HFFc6 (cell line): ENCODE measurements at regions not wholly inside any gene's neighbourhood (a gene's known extent, or its start where the extent isn't known, plus 50 kb on each side); places are given as distances from the start of the nearest gene placed in this dataset.

Experiments used
- DNase-seq: peaks from one replicate; pipeline ENCODE4 v3.0.0-alpha.2; 2018
- H3K27ac Mint-ChIP-seq: 2 replicates; pipeline ENCODE4 v1.8.0; 2020; ENCODE audit warnings: mild to moderate bottlenecking, mixed read lengths
- H3K27me3 Mint-ChIP-seq: 2 replicates; pipeline ENCODE4 v1.8.0; 2021; ENCODE audit warnings: mild to moderate bottlenecking, moderate library complexity, mixed read lengths; ENCODE audit not compliant: insufficient read depth
- H3K36me3 Mint-ChIP-seq: 2 replicates; pipeline ENCODE4 v1.8.0; 2021; ENCODE audit warnings: low read depth, mixed read lengths
- H3K4me1 Mint-ChIP-seq: 2 replicates; pipeline ENCODE4 v1.8.0; 2020; ENCODE audit warnings: low read depth, mixed read lengths
- H3K4me3 Mint-ChIP-seq: 2 replicates; pipeline ENCODE4 v1.8.0; 2020; ENCODE audit warnings: mild to moderate bottlenecking, moderate library complexity, mixed read lengths
- H3K9me3 Mint-ChIP-seq: 2 replicates; pipeline ENCODE4 v1.8.0; 2020; ENCODE audit warnings: mild to moderate bottlenecking, mixed read lengths
- CTCF ChIP-seq: fragments of 200-600 bp; sonication (generic); IDR thresholded peaks from 2 replicates; pipeline ENCODE4 v1.5.0; 2021; ENCODE audit warnings: antibody characterized with exemption, mild to moderate bottlenecking

GRCh38 chr3:77868725-77869124 lies 828.8 kb downstream of the ROBO2 start:
- Mint-ChIP-seq H3K27me3 (no peaks in the 10 kb centered on the region), H3K9me3 (peaks cover 6% of the 10 kb centered on the region), H3K4me1 (no peaks in the 10 kb centered on the region), H3K4me3 (no peak overlapping the region), H3K36me3 (no peaks in the 10 kb centered on the region; the same call in 1 of the 2 replicates), H3K27ac (no peak overlapping the region)
- no peak for DNase-seq
- TF ChIP-seq CTCF = no peak

- no peak for DNase-seq
- no peak overlapping the region for H3K27ac Mint-ChIP-seq
- H3K9me3 Mint-ChIP-seq = peaks cover 4% of the 10 kb centered on the region
- no peaks in the 10 kb centered on the region for H3K4me1 Mint-ChIP-seq
- no peak for TF ChIP-seq CTCF
- no peaks in the 10 kb centered on the region for H3K27me3 Mint-ChIP-seq
- H3K4me3 Mint-ChIP-seq = no peak overlapping the region
- H3K36me3 Mint-ChIP-seq = no peaks in the 10 kb centered on the region; the same call in 1 of the 2 replicates
Observed at GRCh38 chr3:77869423-77869822, 829.5 kb downstream of the ROBO2 start.

GRCh38 chr3:77871436-77871835 lies 831.5 kb downstream of the ROBO2 start:
- Mint-ChIP-seq H3K4me1 (no peaks in the 10 kb centered on the region), H3K4me3 (no peak overlapping the region), H3K36me3 (no peaks in the 10 kb centered on the region; the same call in 1 of the 2 replicates), H3K9me3 (peaks cover 4% of the 10 kb centered on the region), H3K27me3 (no peaks in the 10 kb centered on the region), H3K27ac (no peak overlapping the region)
- TF ChIP-seq CTCF = no peak
- no peak for DNase-seq

- Mint-ChIP-seq H3K36me3 (no peaks in the 10 kb centered on the region; the same call in 1 of the 2 replicates), H3K9me3 (peaks cover 4% of the 10 kb centered on the region), H3K27ac (no peak overlapping the region), H3K27me3 (no peaks in the 10 kb centered on the region), H3K4me3 (no peak overlapping the region), H3K4me1 (no peaks in the 10 kb centered on the region)
- no peak for TF ChIP-seq CTCF
- DNase-seq = no peak
Observed at GRCh38 chr3:77873598-77873997, 833.7 kb downstream of the ROBO2 start.

- H3K4me1 Mint-ChIP-seq = no peaks in the 10 kb centered on the region
- no peak overlapping the region for H3K27ac Mint-ChIP-seq
- H3K36me3 Mint-ChIP-seq = no peaks in the 10 kb centered on the region
- H3K27me3 Mint-ChIP-seq = no peaks in the 10 kb centered on the region
- peaks cover 4% of the 10 kb centered on the region; the same call in 1 of the 2 replicates for H3K9me3 Mint-ChIP-seq
- H3K4me3 Mint-ChIP-seq = no peak overlapping the region
- no peak for TF ChIP-seq CTCF
- no peak for DNase-seq
Observed at GRCh38 chr3:77885381-77885780, 845.5 kb downstream of the ROBO2 start.

- no peak for TF ChIP-seq CTCF
- Mint-ChIP-seq H3K36me3 (no peaks in the 10 kb centered on the region), H3K27me3 (no peaks in the 10 kb centered on the region), H3K4me3 (no peak overlapping the region), H3K27ac (no peak overlapping the region; the same call in 1 of the 2 replicates), H3K9me3 (peaks cover 4% of the 10 kb centered on the region; the same call in 1 of the 2 replicates), H3K4me1 (no peaks in the 10 kb centered on the region)
- no peak for DNase-seq
Observed at GRCh38 chr3:77887611-77888010, 847.7 kb downstream of the ROBO2 start.
